ENCODE measurements at regions not wholly inside any gene's neighbourhood (a gene's known extent, or its start where the extent isn't known, plus 50 kb on each side); places are given as distances from the start of the nearest gene placed in this dataset.

DNA sequence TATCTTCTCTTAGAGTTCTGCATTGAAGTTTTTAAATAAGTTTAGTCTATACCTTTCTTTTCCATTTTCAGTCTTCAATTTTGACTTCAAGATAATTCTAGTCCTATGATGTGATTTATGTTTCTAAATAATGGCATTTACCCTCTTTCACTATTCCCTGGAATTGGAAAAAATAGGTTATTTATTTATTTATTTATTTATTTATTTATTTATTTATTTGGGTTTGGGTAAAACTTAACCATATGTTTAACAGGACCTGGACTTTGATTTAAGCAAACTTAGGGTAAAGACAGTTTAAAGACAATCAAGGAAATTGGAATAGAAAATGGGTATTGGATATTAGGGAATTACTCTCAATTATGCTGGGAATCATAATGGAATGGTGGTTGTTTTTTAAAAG is 182.1 kb downstream of the RPIA start:
- Histone ChIP-seq H3T11ph (ENCODE audit: low read length) (no peak overlapping the region), H4K20me1 (ENCODE audit: control insufficient read depth, insufficient read depth, insufficient read length) (no peaks in the 10 kb centered on the region), H3K9me3 (ENCODE audit: control insufficient read depth, low read depth, low read length) (peaks cover 8% of the 10 kb centered on the region), H4K5ac (ENCODE audit: insufficient read length, low read depth, low read length) (no peak overlapping the region), H3K18ac (ENCODE audit: insufficient read length, low read depth, low read length) (no peak overlapping the region), H4K8ac (replicated peaks; ENCODE audit: insufficient read length, low read depth, low read length) (no peak overlapping the region), H3K27me3 (ENCODE audit: insufficient read depth, low read length) (no peaks in the 10 kb centered on the region), H3K23me2 (ENCODE audit: insufficient read length, low read depth, low read length, poor library complexity, severe bottlenecking) (no peaks in the 10 kb centered on the region), H2BK15ac (ENCODE audit: low read depth, low read length) (no peak overlapping the region), H3K14ac (ENCODE audit: insufficient read depth, low read length) (no peak overlapping the region), H3K23ac (ENCODE audit: insufficient read length, low read depth, low read length) (no peak overlapping the region), H2BK20ac (ENCODE audit: low read depth, low read length, poor library complexity, severe bottlenecking) (no peak overlapping the region), H3K27ac (ENCODE audit: insufficient read length, low read depth, low read length) (no peak overlapping the region), H2AK5ac (ENCODE audit: insufficient read length, low read length) (no peak overlapping the region), H3K79me1 (ENCODE audit: insufficient read depth, low read depth, low read length, poor library complexity, severe bottlenecking) (no peaks in the 10 kb centered on the region), H3K56ac (ENCODE audit: insufficient read length, low read depth, low read length) (no peak overlapping the region), H4K91ac (ENCODE audit: insufficient read length, low read depth, low read length) (no peak overlapping the region), H3K9ac (ENCODE audit: extremely low read depth, insufficient read length, low read length) (no peak overlapping the region), H2AFZ (ENCODE audit: low read length) (no peak overlapping the region), H3K4me1 (ENCODE audit: insufficient read depth, low read length) (no peaks in the 10 kb centered on the region), H3K79me2 (ENCODE audit: insufficient read depth, low read length) (no peaks in the 10 kb centered on the region), H3K4ac (ENCODE audit: low read depth, low read length) (no peak overlapping the region), H2BK12ac (ENCODE audit: insufficient read length, low read depth, low read length) (no peak overlapping the region), H2BK5ac (ENCODE audit: insufficient read length, low read length) (no peak overlapping the region), H2BK120ac (ENCODE audit: low read depth, low read length, poor library complexity, severe bottlenecking) (no peak overlapping the region), H3K4me2 (ENCODE audit: insufficient read depth, insufficient read length, low read length) (no peak overlapping the region)
- Mint-ChIP-seq H3K27ac (no peak overlapping the region), H3K4me3 (no peak overlapping the region), H3K36me3 (ENCODE audit: insufficient read depth in 1 of 3, low read depth in 3 of 3) (peaks cover 0 to 7% (median 0%) of the 10 kb centered on the region in 3 experiments; a peak in 2 of 7 replicates), H3K27me3 (ENCODE audit: low read depth) (peaks cover 4% of the 10 kb centered on the region), H3K9me3 (peaks cover 55 to 93% of the 10 kb centered on the region in 2 experiments), H3K4me1 (no peaks in the 10 kb centered on the region)
- TF ChIP-seq, protein P1, sequence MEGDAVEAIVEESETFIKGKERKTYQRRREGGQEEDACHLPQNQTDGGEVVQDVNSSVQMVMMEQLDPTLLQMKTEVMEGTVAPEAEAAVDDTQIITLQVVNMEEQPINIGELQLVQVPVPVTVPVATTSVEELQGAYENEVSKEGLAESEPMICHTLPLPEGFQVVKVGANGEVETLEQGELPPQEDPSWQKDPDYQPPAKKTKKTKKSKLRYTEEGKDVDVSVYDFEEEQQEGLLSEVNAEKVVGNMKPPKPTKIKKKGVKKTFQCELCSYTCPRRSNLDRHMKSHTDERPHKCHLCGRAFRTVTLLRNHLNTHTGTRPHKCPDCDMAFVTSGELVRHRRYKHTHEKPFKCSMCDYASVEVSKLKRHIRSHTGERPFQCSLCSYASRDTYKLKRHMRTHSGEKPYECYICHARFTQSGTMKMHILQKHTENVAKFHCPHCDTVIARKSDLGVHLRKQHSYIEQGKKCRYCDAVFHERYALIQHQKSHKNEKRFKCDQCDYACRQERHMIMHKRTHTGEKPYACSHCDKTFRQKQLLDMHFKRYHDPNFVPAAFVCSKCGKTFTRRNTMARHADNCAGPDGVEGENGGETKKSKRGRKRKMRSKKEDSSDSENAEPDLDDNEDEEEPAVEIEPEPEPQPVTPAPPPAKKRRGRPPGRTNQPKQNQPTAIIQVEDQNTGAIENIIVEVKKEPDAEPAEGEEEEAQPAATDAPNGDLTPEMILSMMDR (conservative IDR thresholded peaks at IDR 0.05), result no peak
- no peak for DNase-seq
